Brain microvascular endothelial cell (primary cell): ENCODE measurements at regions not wholly inside any gene's neighbourhood (a gene's known extent, or its start where the extent isn't known, plus 50 kb on each side); places are given as distances from the start of the nearest gene placed in this dataset.

ENCODE experiments used
- DNase-seq: peaks from one replicate; pipeline ENCODE4 v3.0.0-alpha.2; 2020
- H3K27ac ChIP-seq: fragments of 250-450 bp; sonication (Bioruptor Pico); 2 replicates; pipeline ENCODE4 v1.5.1; 2020; ENCODE audit warnings: mild to moderate bottlenecking, moderate library complexity
- H3K27me3 ChIP-seq: fragments of 250-450 bp; sonication (Bioruptor Pico); replicated peaks from 2 replicates; pipeline ENCODE4 v1.5.1; 2020; ENCODE audit warnings: mild to moderate bottlenecking
- H3K36me3 ChIP-seq: fragments of 250-450 bp; sonication (Bioruptor Pico); replicated peaks from 2 replicates; pipeline ENCODE4 v1.5.1; 2020; ENCODE audit warnings: mild to moderate bottlenecking
- H3K4me3 ChIP-seq: 2 replicates; pipeline ENCODE4 v1.5.1; 2011; ENCODE audit warnings: low read depth, mild to moderate bottlenecking, control low read depth, low read length, moderate library complexity
- in situ Hi-C: cut with HindIII; loops from 2 replicates; pipeline ENCODE4 v1.10.0; 2017; ENCODE audit warnings: low sequenced_read_pairs, low pct_ligation_motif_present
- TF ChIP-seq, protein P1 (sequence below): IDR thresholded peaks from 2 replicates; pipeline ENCODE4 v1.5.1; 2011; ENCODE audit warnings: low read depth, mild to moderate bottlenecking, moderate library complexity, low read length, control low read depth, inconsistent platforms; ENCODE audit errors: missing control alignments

DNA sequence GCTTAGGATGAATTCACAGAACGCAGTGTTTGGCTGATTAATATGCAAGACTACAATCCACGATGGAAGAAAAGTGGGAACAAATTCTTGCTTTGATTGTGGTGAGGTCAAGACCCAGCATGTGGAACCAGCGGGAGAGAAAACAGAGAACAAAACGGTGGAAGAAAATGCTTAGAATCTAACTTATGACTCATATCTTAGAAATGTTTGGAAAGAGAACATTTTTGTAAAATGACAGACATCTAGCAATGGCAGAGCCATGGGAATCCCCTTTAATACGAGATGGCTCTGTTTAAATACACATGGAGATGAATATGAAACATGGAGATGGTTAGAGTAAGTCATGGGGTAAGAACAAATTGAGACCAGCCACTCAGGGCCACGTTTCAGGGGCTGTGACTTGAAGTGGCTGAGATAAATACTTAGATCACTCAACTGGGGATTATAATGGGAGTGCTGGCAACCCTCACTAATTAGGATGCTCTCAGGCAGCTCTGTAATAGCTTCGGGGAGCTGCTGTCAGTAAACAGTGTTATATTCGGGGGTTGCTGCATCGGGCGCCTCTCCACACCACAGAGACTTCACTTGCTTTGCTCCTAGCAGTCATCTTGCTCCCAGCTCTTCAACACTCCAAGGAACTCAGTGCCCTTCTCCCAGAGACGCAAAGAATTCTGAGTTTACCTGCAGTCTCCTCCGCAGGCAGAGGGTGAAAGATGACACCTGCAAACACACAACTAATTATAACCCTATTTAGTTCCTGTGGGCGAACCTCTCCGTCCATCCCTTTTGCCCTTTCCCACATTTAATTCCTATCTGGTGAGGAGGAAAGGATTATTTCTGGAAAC lies 68.0 kb upstream of the ONECUT1 start:
- Histone ChIP-seq H3K27me3 (no peaks in the 10 kb centered on the region), H3K36me3 (no peaks in the 10 kb centered on the region), H3K4me3 (no peak overlapping the region), H3K27ac (no peak overlapping the region)
- in situ Hi-C loops = no loop called here
- TF ChIP-seq, protein P1, sequence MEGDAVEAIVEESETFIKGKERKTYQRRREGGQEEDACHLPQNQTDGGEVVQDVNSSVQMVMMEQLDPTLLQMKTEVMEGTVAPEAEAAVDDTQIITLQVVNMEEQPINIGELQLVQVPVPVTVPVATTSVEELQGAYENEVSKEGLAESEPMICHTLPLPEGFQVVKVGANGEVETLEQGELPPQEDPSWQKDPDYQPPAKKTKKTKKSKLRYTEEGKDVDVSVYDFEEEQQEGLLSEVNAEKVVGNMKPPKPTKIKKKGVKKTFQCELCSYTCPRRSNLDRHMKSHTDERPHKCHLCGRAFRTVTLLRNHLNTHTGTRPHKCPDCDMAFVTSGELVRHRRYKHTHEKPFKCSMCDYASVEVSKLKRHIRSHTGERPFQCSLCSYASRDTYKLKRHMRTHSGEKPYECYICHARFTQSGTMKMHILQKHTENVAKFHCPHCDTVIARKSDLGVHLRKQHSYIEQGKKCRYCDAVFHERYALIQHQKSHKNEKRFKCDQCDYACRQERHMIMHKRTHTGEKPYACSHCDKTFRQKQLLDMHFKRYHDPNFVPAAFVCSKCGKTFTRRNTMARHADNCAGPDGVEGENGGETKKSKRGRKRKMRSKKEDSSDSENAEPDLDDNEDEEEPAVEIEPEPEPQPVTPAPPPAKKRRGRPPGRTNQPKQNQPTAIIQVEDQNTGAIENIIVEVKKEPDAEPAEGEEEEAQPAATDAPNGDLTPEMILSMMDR = no peak
- peak; percentile 9 for DNase-seq

DNA sequence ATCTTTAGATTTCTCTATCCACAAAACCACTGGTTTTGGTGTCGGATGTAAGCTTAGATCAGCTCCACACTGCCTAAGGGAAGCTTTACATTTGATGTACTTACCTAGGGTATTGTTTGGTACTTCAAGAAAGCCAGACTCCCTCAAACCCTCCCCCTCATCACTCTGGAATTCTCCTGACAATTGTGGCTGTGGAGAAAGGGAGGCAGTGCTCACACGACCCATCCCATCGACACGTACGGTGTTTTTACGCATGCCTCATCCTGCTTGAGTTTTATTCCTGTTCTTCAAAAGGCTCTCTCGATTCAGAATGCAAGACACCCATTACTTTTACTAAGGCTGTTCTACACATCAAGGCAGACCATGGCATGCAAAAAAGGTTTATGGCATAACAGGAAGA lies 67.3 kb upstream of the ONECUT1 start:
- in situ Hi-C loops = no loop called here
- Histone ChIP-seq H3K27ac (no peak overlapping the region), H3K4me3 (no peak overlapping the region), H3K27me3 (no peaks in the 10 kb centered on the region), H3K36me3 (no peaks in the 10 kb centered on the region)
- TF ChIP-seq, protein P1 = no peak
- DNase-seq = no peak

DNA sequence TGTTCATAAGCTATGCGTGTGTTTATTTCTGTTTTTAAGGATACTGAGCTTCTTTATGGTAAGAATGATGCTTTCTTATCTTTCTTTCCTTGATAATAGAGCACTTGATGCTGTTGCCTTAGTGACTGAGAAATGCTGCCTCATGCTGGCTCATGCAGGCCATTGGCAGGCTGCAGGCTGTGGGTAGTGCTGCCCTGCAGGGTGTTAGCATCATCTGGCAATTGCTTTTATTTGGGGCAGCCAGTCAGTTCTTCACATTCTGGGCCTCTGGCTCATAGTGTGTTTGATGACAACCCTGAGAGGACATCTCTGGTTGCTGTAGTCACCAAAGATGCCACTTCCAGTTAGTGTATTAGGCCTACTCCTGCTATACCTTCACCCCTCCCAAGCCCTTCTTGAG lies 66.2 kb upstream of the ONECUT1 start:
- DNase-seq = no peak
- TF ChIP-seq, protein P1 = no peak
- no peak overlapping the region for H3K27ac ChIP-seq
- in situ Hi-C loops = no loop called here
- no peaks in the 10 kb centered on the region for H3K36me3 ChIP-seq
- H3K4me3 ChIP-seq = no peak overlapping the region
- H3K27me3 ChIP-seq = no peaks in the 10 kb centered on the region

DNA sequence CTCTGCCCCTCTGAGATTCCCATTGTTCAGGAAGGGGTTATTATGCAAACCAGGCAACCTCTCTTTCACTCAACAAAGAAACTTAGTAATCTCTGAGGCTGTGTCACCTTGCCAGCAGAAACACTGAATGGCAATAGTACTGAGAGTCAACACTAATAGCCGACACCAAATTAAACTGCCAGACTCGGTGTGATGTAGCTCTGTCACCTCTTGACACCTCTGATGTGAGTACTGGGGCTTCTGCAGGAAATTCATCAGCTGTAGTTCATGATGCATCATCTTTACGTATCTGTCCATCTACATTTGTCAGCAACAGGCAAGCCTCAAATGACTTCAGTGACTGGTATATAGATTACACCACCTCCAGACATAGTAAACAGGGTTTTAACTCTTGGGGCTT lies 65.0 kb upstream of the ONECUT1 start:
- no peak overlapping the region for H3K4me3 ChIP-seq
- no peak overlapping the region for H3K27ac ChIP-seq
- TF ChIP-seq, protein P1 = no peak
- in situ Hi-C loops = no loop called here
- DNase-seq = no peak
- no peaks in the 10 kb centered on the region for H3K36me3 ChIP-seq
- H3K27me3 ChIP-seq = no peaks in the 10 kb centered on the region

DNA sequence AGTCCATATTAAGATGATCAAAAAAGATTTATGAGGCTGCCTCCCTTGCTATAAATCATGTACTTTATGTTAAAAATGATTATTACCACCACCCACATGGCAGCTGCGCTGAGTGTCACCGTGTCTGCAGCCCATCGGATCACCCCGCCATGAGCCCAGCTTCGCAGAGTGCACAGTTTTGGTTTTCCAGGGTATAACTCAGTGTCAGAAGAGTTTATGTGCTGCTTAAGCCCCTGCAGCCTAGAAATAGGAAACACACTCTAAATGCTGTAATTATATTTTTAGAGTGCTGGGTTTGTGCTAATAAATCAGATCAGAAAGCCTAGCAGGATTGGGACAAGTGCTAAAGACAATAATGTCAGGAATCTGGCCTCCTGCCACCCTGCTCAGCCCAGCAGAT lies 54.7 kb upstream of the ONECUT1 start:
- Histone ChIP-seq H3K27me3 (no peaks in the 10 kb centered on the region), H3K4me3 (no peak overlapping the region), H3K27ac (no peak overlapping the region), H3K36me3 (no peaks in the 10 kb centered on the region)
- in situ Hi-C loops = no loop called here
- DNase-seq = no peak
- TF ChIP-seq, protein P1 = no peak
